Neural cell (in vitro differentiated cells): ENCODE measurements at regions not wholly inside any gene's neighbourhood (a gene's known extent, or its start where the extent isn't known, plus 50 kb on each side); places are given as distances from the start of the nearest gene placed in this dataset.

ENCODE experiments used
- H2AFZ ChIP-seq: fragments of 200-600, 300-800 bp; sonication (generic), shearing (Covaris generic); 2 replicates; pipeline ENCODE4 v1.6.0; 2014; ENCODE audit warnings: low read depth, mild to moderate bottlenecking, antibody characterized with exemption, low read length, moderate library complexity
- H3F3A ChIP-seq: fragments of 200-600 bp; shearing (Covaris generic); 2 replicates; pipeline ENCODE4 v1.6.1; 2016; ENCODE audit warnings: mild to moderate bottlenecking, moderate library complexity, mixed read lengths, antibody characterized with exemption, low read length; ENCODE audit not compliant: insufficient read depth, poor library complexity, severe bottlenecking
- H3K27ac ChIP-seq: fragments of 200-600, 300-800 bp; sonication (generic), shearing (Covaris generic); 2 replicates; pipeline ENCODE4 v1.5.1; 2014; ENCODE audit warnings: mild to moderate bottlenecking, low read length, moderate library complexity
- H3K27me3 ChIP-seq: fragments of 300-800, 200-600 bp; sonication (generic), shearing (Covaris generic); 2 replicates; pipeline ENCODE4 v1.6.0; 2014; ENCODE audit warnings: mild to moderate bottlenecking, low read depth, low read length, moderate library complexity; ENCODE audit not compliant: insufficient read depth
- H3K36me3 ChIP-seq: fragments of 300-800, 200-600 bp; sonication (generic), shearing (Covaris generic); 2 replicates; pipeline ENCODE4 v1.5.1; 2014; ENCODE audit warnings: mild to moderate bottlenecking, antibody characterized with exemption, low read length, moderate library complexity; ENCODE audit not compliant: insufficient read depth
- H3K4me2 ChIP-seq: fragments of 300-800, 200-600 bp; sonication (generic), shearing (Covaris generic); 2 replicates; pipeline ENCODE4 v1.6.0; 2014; ENCODE audit warnings: mild to moderate bottlenecking, low read length
- H3K4me3 ChIP-seq: fragments of 300-800, 200-600 bp; sonication (generic), shearing (Covaris generic); 2 replicates; pipeline ENCODE4 v1.5.1; 2014; ENCODE audit warnings: mild to moderate bottlenecking, low read length, moderate library complexity
- H3K79me2 ChIP-seq: fragments of 200-600 bp; shearing (Covaris generic); replicated peaks from 2 replicates; pipeline ENCODE4 v1.6.0; 2014; ENCODE audit warnings: mild to moderate bottlenecking, low read length, moderate library complexity; ENCODE audit not compliant: insufficient read depth
- H3K9ac ChIP-seq: fragments of 300-800, 200-600 bp; sonication (generic), shearing (Covaris generic); 2 replicates; pipeline ENCODE4 v1.6.1; 2016; ENCODE audit warnings: mild to moderate bottlenecking, low read length, mixed read lengths
- H3K9me2 ChIP-seq: fragments of 200-600 bp; shearing (Covaris generic); 2 replicates; pipeline ENCODE4 v1.6.1; 2016; ENCODE audit warnings: mild to moderate bottlenecking, low read length, mixed read lengths; ENCODE audit not compliant: insufficient read depth
- H3K9me3 ChIP-seq: fragments of 200-600, 300-800 bp; sonication (generic), shearing (Covaris generic); 2 replicates; pipeline ENCODE4 v1.6.1; 2016; ENCODE audit warnings: mild to moderate bottlenecking, mixed run types, low read length, moderate library complexity, mixed read lengths
- H4K20me1 ChIP-seq: fragments of 200-600 bp; shearing (Covaris generic); 2 replicates; pipeline ENCODE4 v1.6.1; 2016; ENCODE audit warnings: mild to moderate bottlenecking, mixed run types; ENCODE audit not compliant: insufficient read depth
- CTCF ChIP-seq: fragments of 450-650 bp; IDR thresholded peaks from 2 replicates; pipeline ENCODE4 v1.5.1; 2014; ENCODE audit warnings: antibody characterized with exemption, mild to moderate bottlenecking, moderate library complexity; ENCODE audit not compliant: poor library complexity, severe bottlenecking
- EP300 ChIP-seq: fragments of 450-650 bp; conservative IDR thresholded peaks from 2 replicates; pipeline ENCODE4 v1.6.1; 2014; ENCODE audit warnings: antibody characterized with exemption, mild to moderate bottlenecking, moderate library complexity; ENCODE audit not compliant: poor library complexity, severe bottlenecking
- EZH2 ChIP-seq: fragments of 200-600, 300-800 bp; shearing (Covaris generic), sonication (generic); IDR thresholded peaks from 2 replicates; pipeline ENCODE4 v1.6.1; 2014; ENCODE audit warnings: antibody characterized with exemption, low read length, borderline replicate concordance, mild to moderate bottlenecking; ENCODE audit not compliant: insufficient read depth, poor library complexity, severe bottlenecking
- MXI1 ChIP-seq: fragments of 450-650 bp; conservative IDR thresholded peaks from 2 replicates; pipeline ENCODE4 v1.6.1; 2014; ENCODE audit warnings: antibody characterized with exemption, mild to moderate bottlenecking; ENCODE audit not compliant: poor library complexity, severe bottlenecking
- POLR2AphosphoS5 ChIP-seq: IDR thresholded peaks from 2 replicates; pipeline ENCODE4 v1.6.1; 2012
- RAD21 ChIP-seq: fragments of 450-650 bp; conservative IDR thresholded peaks from 2 replicates; pipeline ENCODE4 v1.6.1; 2014; ENCODE audit warnings: antibody characterized with exemption, mild to moderate bottlenecking, moderate library complexity
- REST ChIP-seq: IDR thresholded peaks from 2 replicates; pipeline ENCODE4 v1.6.1; 2012; ENCODE audit warnings: borderline replicate concordance
- SMC3 ChIP-seq: fragments of 450-650 bp; conservative IDR thresholded peaks from 2 replicates; pipeline ENCODE4 v1.6.1; 2014; ENCODE audit warnings: antibody characterized with exemption, mild to moderate bottlenecking, moderate library complexity; ENCODE audit not compliant: poor library complexity
- TAF1 ChIP-seq: IDR thresholded peaks from 2 replicates; pipeline ENCODE4 v1.6.1; 2012; ENCODE audit warnings: low read depth

- Histone ChIP-seq H4K20me1 (no peaks in the 10 kb centered on the region), H3K27ac (no peak overlapping the region), H3K27me3 (no peaks in the 10 kb centered on the region), H3K79me2 (no peaks in the 10 kb centered on the region), H3F3A (no peaks in the 10 kb centered on the region), H3K36me3 (no peaks in the 10 kb centered on the region), H3K4me3 (no peak overlapping the region), H3K9ac (no peak overlapping the region), H2AFZ (no peak overlapping the region), H3K9me3 (no peaks in the 10 kb centered on the region), H3K9me2 (no peaks in the 10 kb centered on the region), H3K4me2 (no peak overlapping the region)
- TF ChIP-seq CTCF (no peak), TAF1 (no peak), RAD21 (no peak), MXI1 (no peak), SMC3 (no peak), EP300 (no peak), EZH2 (no peak), REST (no peak), POLR2AphosphoS5 (no peak)
Observed at GRCh38 chr17:71634376-71634775, 486.4 kb upstream of the SOX9 start.

- no peaks in the 10 kb centered on the region for H3F3A ChIP-seq
- H3K9me2 ChIP-seq: no peaks in the 10 kb centered on the region
- H4K20me1 ChIP-seq: no peaks in the 10 kb centered on the region
- no peak overlapping the region for H3K9ac ChIP-seq
- no peaks in the 10 kb centered on the region for H3K36me3 ChIP-seq
- TF ChIP-seq CTCF: no peak
- no peak for TF ChIP-seq EZH2
- no peak for TF ChIP-seq SMC3
- TF ChIP-seq REST: no peak
- no peak for TF ChIP-seq MXI1
- no peak for TF ChIP-seq RAD21
- no peak for TF ChIP-seq EP300
- TF ChIP-seq TAF1: no peak
- TF ChIP-seq POLR2AphosphoS5: no peak
- no peak overlapping the region for H3K4me2 ChIP-seq
- no peak overlapping the region for H3K4me3 ChIP-seq
- no peaks in the 10 kb centered on the region for H3K27me3 ChIP-seq
- no peak overlapping the region for H2AFZ ChIP-seq
- H3K79me2 ChIP-seq: no peaks in the 10 kb centered on the region
- H3K9me3 ChIP-seq: no peaks in the 10 kb centered on the region
- no peak overlapping the region for H3K27ac ChIP-seq
Observed at GRCh38 chr17:71635187-71635586, 485.6 kb upstream of the SOX9 start.
